Thoracic aorta (tissue), 2 donors: ENCODE measurements at regions not wholly inside any gene's neighbourhood (a gene's known extent, or its start where the extent isn't known, plus 50 kb on each side); places are given as distances from the start of the nearest gene placed in this dataset.

Source experiments
- ATAC-seq: fragments of 150-250 bp; one replicate; pipeline ENCODE4 v1.8.0; 2017; ENCODE audit warnings: low read depth; ENCODE audit not compliant: insufficient number of reproducible peaks, low FRiP score
- DNase-seq: peaks from one replicate; pipeline ENCODE4 v3.0.0-alpha.2; 2020; ENCODE audit warnings: low spot score
- H3K27ac ChIP-seq, 2 donors: fragments of 200-600 bp; sonication (generic); 1 replicate in 1 of 2; 2 replicates in 1 of 2; pipeline ENCODE4 v1.5.1; 2016; ENCODE audit warnings: mild to moderate bottlenecking in 2 of 2, moderate library complexity in 2 of 2
- H3K27me3 ChIP-seq: fragments of 200-600 bp; sonication (generic); replicated peaks from 2 replicates; pipeline ENCODE4 v1.6.0; 2016; ENCODE audit warnings: mild to moderate bottlenecking; ENCODE audit not compliant: insufficient read depth
- H3K36me3 ChIP-seq: fragments of 200-600 bp; sonication (generic); one replicate; pipeline ENCODE4 v1.5.1; 2016
- H3K4me1 ChIP-seq, 2 donors: fragments of 200-600 bp; sonication (generic); 1 replicate in 1 of 2; 2 replicates in 1 of 2; pipeline versions ENCODE4 v1.5.1 to v1.6.0; 2016; ENCODE audit warnings: low read depth in 2 of 2, mild to moderate bottlenecking in 1 of 2; ENCODE audit not compliant: control insufficient read depth in 1 of 2
- H3K4me3 ChIP-seq: fragments of 200-600 bp; sonication (generic); 2 replicates; pipeline ENCODE4 v1.5.1; 2016; ENCODE audit warnings: mild to moderate bottlenecking
- H3K9me3 ChIP-seq: fragments of 200-600 bp; sonication (generic); 2 replicates; pipeline ENCODE4 v1.5.1; 2016
- TF ChIP-seq, protein P1 (sequence below): fragments of 200-600 bp; sonication (generic); IDR thresholded peaks from one replicate; pipeline ENCODE4 v1.5.1; 2019; ENCODE audit warnings: antibody characterized with exemption

DNA sequence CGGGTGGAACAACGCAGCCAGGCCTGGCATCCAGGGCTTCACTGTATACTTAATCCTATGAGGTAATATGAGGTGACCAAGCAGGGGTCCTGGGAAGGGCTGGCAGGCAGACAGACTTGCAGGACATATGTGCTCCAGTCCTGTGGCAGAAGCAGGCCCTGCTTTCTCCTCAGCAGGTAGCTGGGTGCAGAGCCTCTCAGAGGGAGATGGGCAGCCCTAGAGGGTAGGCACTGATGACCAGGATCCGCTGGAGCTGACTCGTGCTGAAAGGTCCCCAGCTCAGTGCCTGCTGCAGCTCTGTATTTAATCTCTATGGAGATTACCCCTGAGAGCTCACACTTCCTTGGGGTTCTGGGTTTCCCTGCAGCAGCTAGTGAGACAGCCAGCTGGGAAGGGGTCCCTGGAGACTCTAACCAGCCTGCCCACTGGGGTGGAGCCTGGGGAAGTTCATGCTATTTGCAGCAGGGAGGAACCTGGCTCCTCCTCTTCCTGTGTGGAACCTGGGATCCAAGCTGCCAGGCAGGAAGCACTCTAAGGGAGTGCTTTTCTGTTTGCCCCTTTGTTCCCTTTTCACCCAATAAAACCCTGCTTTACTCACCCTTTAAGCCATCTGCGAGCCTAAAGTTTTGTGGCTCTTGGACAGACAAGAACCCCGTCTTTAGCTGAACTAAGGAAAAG, 339.2 kb downstream of the DCAF12L2 start:
- Histone ChIP-seq H3K36me3 (no peaks in the 10 kb centered on the region), H3K27ac (no peak overlapping the region), H3K27me3 (no peaks in the 10 kb centered on the region), H3K9me3 (no peaks in the 10 kb centered on the region), H3K4me1 (no peaks in the 10 kb centered on the region), H3K4me3 (no peak overlapping the region)
- TF ChIP-seq, protein P1, sequence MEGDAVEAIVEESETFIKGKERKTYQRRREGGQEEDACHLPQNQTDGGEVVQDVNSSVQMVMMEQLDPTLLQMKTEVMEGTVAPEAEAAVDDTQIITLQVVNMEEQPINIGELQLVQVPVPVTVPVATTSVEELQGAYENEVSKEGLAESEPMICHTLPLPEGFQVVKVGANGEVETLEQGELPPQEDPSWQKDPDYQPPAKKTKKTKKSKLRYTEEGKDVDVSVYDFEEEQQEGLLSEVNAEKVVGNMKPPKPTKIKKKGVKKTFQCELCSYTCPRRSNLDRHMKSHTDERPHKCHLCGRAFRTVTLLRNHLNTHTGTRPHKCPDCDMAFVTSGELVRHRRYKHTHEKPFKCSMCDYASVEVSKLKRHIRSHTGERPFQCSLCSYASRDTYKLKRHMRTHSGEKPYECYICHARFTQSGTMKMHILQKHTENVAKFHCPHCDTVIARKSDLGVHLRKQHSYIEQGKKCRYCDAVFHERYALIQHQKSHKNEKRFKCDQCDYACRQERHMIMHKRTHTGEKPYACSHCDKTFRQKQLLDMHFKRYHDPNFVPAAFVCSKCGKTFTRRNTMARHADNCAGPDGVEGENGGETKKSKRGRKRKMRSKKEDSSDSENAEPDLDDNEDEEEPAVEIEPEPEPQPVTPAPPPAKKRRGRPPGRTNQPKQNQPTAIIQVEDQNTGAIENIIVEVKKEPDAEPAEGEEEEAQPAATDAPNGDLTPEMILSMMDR: no peak
- ATAC-seq (no peak), DNase-seq (no peak)

GRCh38 chrX:125846271-125846670, 319.8 kb downstream of the DCAF12L2 start:
- TF ChIP-seq, protein P1: no peak

GRCh38 chrX:125850693-125851092, 315.4 kb downstream of the DCAF12L2 start:
- TF ChIP-seq, protein P1: no peak
- Histone ChIP-seq H3K27me3 (no peaks in the 10 kb centered on the region), H3K36me3 (no peaks in the 10 kb centered on the region), H3K9me3 (no peaks in the 10 kb centered on the region), H3K4me1 (no peaks in the 10 kb centered on the region), H3K4me3 (no peak overlapping the region), H3K27ac (no peak overlapping the region)
- DNase-seq (no peak), ATAC-seq (no peak)

More at GRCh38 chrX:125846271-125846670, 319.8 kb downstream of the DCAF12L2 start:
- Histone ChIP-seq H3K4me1 (no peaks in the 10 kb centered on the region), H3K27me3 (no peaks in the 10 kb centered on the region), H3K36me3 (no peaks in the 10 kb centered on the region), H3K27ac (no peak overlapping the region), H3K4me3 (no peak overlapping the region), H3K9me3 (no peaks in the 10 kb centered on the region)
- DNase-seq (no peak), ATAC-seq (no peak)

DNA sequence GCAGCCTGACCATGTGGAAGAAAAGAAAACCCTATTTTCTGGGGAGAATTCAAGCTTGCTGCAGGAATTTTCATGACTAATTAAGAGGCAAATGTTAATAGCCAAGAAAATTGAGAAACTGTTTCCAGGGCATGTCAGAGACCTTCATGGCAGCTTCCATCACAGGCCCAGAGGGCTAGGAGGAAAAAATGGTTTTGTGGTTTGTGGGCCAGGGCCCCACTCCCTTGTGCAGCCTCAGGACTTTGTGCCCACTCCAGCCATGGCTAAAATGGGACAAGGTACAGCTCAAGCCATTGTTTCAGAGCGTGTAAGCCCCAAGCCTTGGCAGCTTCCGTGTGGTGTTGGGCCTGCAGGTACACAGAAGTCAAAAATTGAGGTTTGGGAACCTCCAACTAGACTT, 282.9 kb downstream of the DCAF12L2 start:
- TF ChIP-seq, protein P1: no peak
- no peak overlapping the region for H3K27ac ChIP-seq
- H3K4me3 ChIP-seq: no peak overlapping the region
- ATAC-seq (no peak), DNase-seq (no peak)
- H3K4me1 ChIP-seq: no peaks in the 10 kb centered on the region
- no peaks in the 10 kb centered on the region for H3K36me3 ChIP-seq
- no peaks in the 10 kb centered on the region for H3K27me3 ChIP-seq
- H3K9me3 ChIP-seq: no peaks in the 10 kb centered on the region

DNA sequence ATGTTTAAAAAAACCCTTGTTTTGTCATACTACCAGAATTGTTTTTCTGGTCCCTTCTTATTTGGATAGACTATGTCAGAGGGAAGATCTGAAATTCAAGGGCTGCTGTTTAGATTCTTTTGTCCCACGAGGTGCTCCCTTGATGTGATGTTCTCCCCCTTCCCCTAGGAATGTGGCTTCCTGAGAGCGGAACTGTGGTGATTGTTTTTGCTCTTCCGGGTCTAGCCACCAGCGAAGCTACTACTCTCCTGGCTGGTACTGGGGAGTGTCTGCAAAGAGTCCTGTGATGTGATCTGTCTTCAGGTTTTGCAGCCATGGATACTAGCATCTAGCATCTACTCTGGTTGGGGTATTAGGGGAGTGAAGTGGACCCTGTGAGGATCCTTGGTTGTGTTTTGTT, 271.1 kb downstream of the DCAF12L2 start:
- no peaks in the 10 kb centered on the region for H3K36me3 ChIP-seq
- no peaks in the 10 kb centered on the region for H3K9me3 ChIP-seq
- ATAC-seq (no peak), DNase-seq (no peak)
- TF ChIP-seq, protein P1: no peak
- H3K4me1 ChIP-seq: no peaks in the 10 kb centered on the region
- no peak overlapping the region for H3K4me3 ChIP-seq
- H3K27ac ChIP-seq: no peak overlapping the region
- H3K27me3 ChIP-seq: no peaks in the 10 kb centered on the region
